ENCODE measurements at regions not wholly inside any gene's neighbourhood (a gene's known extent, or its start where the extent isn't known, plus 50 kb on each side); places are given as distances from the start of the nearest gene placed in this dataset.

GRCh38 chr19:28425046-28425931, 787.7 kb downstream of the UQCRFS1 start:
- DNase-seq = no peak

- no peak for DNase-seq
These were observed 788.3 kb downstream of the UQCRFS1 start for GRCh38 chr19:28424662-28425045.

GRCh38 chr19:28424077-28424476, 788.9 kb downstream of the UQCRFS1 start:
- DNase-seq = no peak

- DNase-seq = no peak
These were observed 789.9 kb downstream of the UQCRFS1 start for GRCh38 chr19:28422791-28423650.

GRCh38 chr19:28422046-28422445, 790.9 kb downstream of the UQCRFS1 start:
- DNase-seq = no peak

GRCh38 chr19:28420811-28421550, 792.0 kb downstream of the UQCRFS1 start:
- no peak for DNase-seq

GRCh38 chr19:28419312-28419711, 793.6 kb downstream of the UQCRFS1 start:
- DNase-seq = no peak

GRCh38 chr19:28417361-28417760, 795.6 kb downstream of the UQCRFS1 start:
- no peak for DNase-seq

- no peak for DNase-seq
These were observed 796.7 kb downstream of the UQCRFS1 start for GRCh38 chr19:28416245-28416644.

- DNase-seq = no peak
These were observed 798.2 kb downstream of the UQCRFS1 start for GRCh38 chr19:28414748-28415147.

GRCh38 chr19:28409859-28410258, 803.1 kb downstream of the UQCRFS1 start:
- DNase-seq = no peak

GRCh38 chr19:28406966-28407365, 806.0 kb downstream of the UQCRFS1 start:
- no peak for DNase-seq

GRCh38 chr19:28405346-28405742, 807.6 kb downstream of the UQCRFS1 start:
- DNase-seq = no peak

- DNase-seq = no peak
These were observed 808.5 kb downstream of the UQCRFS1 start for GRCh38 chr19:28404472-28404871.

GRCh38 chr19:28403690-28404089, 809.3 kb downstream of the UQCRFS1 start:
- DNase-seq = no peak

GRCh38 chr19:28402701-28403290, 810.2 kb downstream of the UQCRFS1 start:
- no peak for DNase-seq

GRCh38 chr19:28401739-28402424, 811.1 kb downstream of the UQCRFS1 start:
- DNase-seq = no peak

GRCh38 chr19:28400953-28401671, 811.8 kb downstream of the UQCRFS1 start:
- DNase-seq = no peak

- DNase-seq = no peak
These were observed 813.8 kb downstream of the UQCRFS1 start for GRCh38 chr19:28399187-28399586.

- DNase-seq = no peak
These were observed 815.2 kb downstream of the UQCRFS1 start for GRCh38 chr19:28397800-28398199.

GRCh38 chr19:28397306-28397705, 815.6 kb downstream of the UQCRFS1 start:
- DNase-seq = no peak
